GM12872 (cell line): ENCODE measurements at regions not wholly inside any gene's neighbourhood (a gene's known extent, or its start where the extent isn't known, plus 50 kb on each side); places are given as distances from the start of the nearest gene placed in this dataset.

ENCODE experiments used
- CTCF ChIP-seq: IDR thresholded peaks from 3 replicates; pipeline ENCODE4 v1.5.1; 2011; ENCODE audit warnings: low read depth, mild to moderate bottlenecking, low read length, moderate library complexity; ENCODE audit not compliant: insufficient read depth

GRCh38 chr6:50264995-50265571, 215.4 kb upstream of the DEFB112 start:
- TF ChIP-seq CTCF: peak; percentile 52

DNA sequence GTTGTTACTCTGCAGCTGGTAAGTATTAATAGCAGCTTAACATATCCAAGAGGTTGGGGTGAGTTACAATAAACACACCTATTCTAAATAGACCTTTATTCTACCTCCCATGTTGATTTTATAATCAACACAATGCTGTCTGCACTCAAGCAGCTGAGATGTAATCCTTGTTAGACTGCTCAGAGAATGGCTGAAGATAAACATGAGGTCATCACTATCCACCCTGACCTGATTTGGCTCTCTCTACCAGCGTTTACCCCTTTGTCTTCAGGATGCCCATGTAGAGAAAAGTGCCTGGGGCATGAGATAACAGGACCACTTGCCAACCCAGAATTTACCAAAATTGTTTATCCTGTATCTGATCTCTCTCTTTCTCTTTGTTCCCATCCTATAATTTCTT, 220.7 kb upstream of the DEFB112 start:
- no peak for TF ChIP-seq CTCF

DNA sequence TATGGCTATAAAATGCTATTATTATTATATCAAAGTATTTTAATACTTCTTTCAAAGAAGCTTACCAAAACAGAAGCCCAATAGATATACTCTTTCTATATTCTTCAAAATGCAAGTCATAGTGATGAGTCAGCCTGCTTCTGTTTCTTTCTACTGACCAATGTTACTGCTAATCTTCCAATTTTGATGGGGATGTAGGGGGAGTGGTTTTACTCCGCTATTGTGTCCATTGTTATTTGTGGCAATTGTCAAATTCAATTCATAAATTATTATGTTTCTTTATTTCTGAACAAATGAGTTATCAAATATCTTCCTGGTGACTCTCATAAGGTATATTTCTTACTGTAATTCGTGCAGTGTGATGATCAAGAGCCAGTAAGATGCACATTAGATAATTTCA, 221.5 kb upstream of the DEFB112 start:
- no peak for TF ChIP-seq CTCF

- no peak for TF ChIP-seq CTCF
Observed at GRCh38 chr6:50271817-50272216, 222.1 kb upstream of the DEFB112 start.

DNA sequence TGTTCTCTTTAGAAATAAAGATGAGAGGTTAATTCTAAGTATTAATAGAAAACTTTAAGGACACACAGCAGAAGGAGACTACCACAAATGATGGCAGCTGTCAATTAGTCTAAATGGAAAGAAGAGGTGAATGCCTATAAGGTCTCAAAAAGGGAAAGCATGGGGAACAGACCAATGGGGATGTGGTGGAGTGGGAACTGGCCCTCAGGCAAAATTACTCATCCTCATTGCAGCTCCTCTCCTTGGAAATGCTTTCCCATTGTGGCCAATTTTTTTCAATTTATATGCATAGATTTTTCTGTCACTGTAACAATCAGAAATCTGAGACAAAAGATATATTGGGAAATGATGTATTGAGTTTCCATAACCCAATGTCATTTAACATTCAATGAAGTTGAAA, 222.9 kb upstream of the DEFB112 start:
- no peak for TF ChIP-seq CTCF

DNA sequence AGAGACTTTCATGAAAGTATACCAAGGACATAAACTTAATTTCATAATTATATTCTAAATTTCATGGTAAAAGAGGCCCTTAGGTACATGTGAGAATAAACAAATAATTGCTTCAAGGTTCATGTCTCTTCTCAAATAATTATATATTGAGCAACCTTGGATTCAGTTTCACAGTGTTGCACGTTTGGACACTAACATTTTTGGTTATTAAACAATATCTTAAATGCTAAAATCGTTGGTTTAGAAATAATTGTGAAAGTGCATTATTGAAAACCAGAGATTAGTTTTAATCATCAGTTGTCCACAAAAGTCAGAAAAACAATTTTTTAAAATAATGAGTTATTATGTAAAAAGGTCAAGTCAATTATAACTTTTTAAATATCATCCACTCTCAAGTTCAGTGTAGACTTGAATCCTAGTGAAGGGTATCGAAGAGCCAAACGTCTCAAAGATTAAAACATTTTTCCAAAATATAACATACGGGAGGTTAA, 227.1 kb upstream of the DEFB112 start:
- TF ChIP-seq CTCF: no peak

- no peak for TF ChIP-seq CTCF
Observed at GRCh38 chr6:50277774-50278173, 228.0 kb upstream of the DEFB112 start.
